ENCODE measurements at regions not wholly inside any gene's neighbourhood (a gene's known extent, or its start where the extent isn't known, plus 50 kb on each side); places are given as distances from the start of the nearest gene placed in this dataset.

DNA sequence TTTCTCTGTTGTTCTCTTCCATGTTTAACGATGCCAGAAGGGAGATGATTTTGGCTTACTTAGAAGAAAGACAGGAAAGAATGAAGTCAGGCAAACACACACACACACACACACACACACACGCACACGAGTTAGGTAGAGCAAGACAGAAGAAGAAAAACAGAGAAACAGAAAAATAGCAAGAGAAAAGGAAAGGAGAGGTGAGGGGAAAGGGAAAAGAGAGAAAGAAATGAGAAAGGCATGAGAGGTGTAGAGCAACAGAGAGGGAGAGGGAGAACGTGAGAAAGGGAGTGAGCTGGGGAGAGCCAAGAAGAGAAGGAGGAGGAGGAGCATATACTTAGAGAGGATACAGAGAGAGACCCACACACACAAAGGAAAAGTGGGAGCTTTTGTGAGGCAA, 385.3 kb downstream of the DOK5 start:
- TF ChIP-seq, protein P1, sequence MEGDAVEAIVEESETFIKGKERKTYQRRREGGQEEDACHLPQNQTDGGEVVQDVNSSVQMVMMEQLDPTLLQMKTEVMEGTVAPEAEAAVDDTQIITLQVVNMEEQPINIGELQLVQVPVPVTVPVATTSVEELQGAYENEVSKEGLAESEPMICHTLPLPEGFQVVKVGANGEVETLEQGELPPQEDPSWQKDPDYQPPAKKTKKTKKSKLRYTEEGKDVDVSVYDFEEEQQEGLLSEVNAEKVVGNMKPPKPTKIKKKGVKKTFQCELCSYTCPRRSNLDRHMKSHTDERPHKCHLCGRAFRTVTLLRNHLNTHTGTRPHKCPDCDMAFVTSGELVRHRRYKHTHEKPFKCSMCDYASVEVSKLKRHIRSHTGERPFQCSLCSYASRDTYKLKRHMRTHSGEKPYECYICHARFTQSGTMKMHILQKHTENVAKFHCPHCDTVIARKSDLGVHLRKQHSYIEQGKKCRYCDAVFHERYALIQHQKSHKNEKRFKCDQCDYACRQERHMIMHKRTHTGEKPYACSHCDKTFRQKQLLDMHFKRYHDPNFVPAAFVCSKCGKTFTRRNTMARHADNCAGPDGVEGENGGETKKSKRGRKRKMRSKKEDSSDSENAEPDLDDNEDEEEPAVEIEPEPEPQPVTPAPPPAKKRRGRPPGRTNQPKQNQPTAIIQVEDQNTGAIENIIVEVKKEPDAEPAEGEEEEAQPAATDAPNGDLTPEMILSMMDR (conservative IDR thresholded peaks at IDR 0.05): no peak
- no peak for TF ChIP-seq EZH2 (IDR thresholded peaks at IDR 0.05; ENCODE audit: low read depth)

All from PC-9 (cell line).